ENCODE measurements at regions not wholly inside any gene's neighbourhood (a gene's known extent, or its start where the extent isn't known, plus 50 kb on each side); places are given as distances from the start of the nearest gene placed in this dataset.
"Not testable (repeated sequence)": the region's sequence is repeated elsewhere in the genome, so short reads cannot be mapped to it uniquely, and the experiment has no call there.

DNA sequence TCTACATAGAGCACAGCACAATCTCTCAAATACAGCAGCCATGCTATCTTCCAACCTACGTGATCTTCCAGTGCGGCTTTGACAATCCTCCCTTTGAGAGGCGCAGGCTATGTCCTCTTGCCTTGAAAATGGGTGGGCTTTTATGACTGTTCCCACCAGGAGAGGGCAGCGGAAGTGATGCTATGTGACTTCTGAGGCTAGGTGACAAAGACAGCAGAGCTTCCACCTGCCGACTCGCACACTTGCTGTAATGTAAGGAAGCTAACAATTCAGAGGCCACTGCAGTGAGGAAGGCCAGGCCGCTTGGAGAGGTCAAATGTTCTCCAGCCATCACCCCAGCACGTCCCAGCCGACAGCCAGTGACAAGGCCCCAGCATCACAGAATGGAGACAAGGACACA lies 65.8 kb downstream of the MRPL57 start:
- H3K27me3 Mint-ChIP-seq (ENCODE audit: insufficient read depth, unreplicated experiment) = no peaks in the 10 kb centered on the region
- CTCF ChIA-PET = no interaction called here
- intact Hi-C loops (cut with micrococcal nuclease) = no loop called here
- H3K27ac Mint-ChIP-seq (ENCODE audit: low read depth, unreplicated experiment) = no peak overlapping the region
- no peaks in the 10 kb centered on the region for H3K36me3 Mint-ChIP-seq (ENCODE audit: insufficient read depth, unreplicated experiment)
- POLR2A ChIA-PET = no interaction called here
- no peaks in the 10 kb centered on the region for H3K9me3 Mint-ChIP-seq (ENCODE audit: unreplicated experiment)
- H3K4me1 Mint-ChIP-seq (ENCODE audit: insufficient read depth, unreplicated experiment) = no peaks in the 10 kb centered on the region
- no peak for DNase-seq (ENCODE audit: unreplicated experiment)
- BruUV-seq (replicated peaks) = no TSS peak
- H3K4me3 Mint-ChIP-seq (ENCODE audit: unreplicated experiment) = no peak overlapping the region
- TF ChIP-seq, protein P1, sequence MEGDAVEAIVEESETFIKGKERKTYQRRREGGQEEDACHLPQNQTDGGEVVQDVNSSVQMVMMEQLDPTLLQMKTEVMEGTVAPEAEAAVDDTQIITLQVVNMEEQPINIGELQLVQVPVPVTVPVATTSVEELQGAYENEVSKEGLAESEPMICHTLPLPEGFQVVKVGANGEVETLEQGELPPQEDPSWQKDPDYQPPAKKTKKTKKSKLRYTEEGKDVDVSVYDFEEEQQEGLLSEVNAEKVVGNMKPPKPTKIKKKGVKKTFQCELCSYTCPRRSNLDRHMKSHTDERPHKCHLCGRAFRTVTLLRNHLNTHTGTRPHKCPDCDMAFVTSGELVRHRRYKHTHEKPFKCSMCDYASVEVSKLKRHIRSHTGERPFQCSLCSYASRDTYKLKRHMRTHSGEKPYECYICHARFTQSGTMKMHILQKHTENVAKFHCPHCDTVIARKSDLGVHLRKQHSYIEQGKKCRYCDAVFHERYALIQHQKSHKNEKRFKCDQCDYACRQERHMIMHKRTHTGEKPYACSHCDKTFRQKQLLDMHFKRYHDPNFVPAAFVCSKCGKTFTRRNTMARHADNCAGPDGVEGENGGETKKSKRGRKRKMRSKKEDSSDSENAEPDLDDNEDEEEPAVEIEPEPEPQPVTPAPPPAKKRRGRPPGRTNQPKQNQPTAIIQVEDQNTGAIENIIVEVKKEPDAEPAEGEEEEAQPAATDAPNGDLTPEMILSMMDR (IDR thresholded peaks at IDR 0.05; ENCODE audit: unreplicated experiment) = no peak

DNA sequence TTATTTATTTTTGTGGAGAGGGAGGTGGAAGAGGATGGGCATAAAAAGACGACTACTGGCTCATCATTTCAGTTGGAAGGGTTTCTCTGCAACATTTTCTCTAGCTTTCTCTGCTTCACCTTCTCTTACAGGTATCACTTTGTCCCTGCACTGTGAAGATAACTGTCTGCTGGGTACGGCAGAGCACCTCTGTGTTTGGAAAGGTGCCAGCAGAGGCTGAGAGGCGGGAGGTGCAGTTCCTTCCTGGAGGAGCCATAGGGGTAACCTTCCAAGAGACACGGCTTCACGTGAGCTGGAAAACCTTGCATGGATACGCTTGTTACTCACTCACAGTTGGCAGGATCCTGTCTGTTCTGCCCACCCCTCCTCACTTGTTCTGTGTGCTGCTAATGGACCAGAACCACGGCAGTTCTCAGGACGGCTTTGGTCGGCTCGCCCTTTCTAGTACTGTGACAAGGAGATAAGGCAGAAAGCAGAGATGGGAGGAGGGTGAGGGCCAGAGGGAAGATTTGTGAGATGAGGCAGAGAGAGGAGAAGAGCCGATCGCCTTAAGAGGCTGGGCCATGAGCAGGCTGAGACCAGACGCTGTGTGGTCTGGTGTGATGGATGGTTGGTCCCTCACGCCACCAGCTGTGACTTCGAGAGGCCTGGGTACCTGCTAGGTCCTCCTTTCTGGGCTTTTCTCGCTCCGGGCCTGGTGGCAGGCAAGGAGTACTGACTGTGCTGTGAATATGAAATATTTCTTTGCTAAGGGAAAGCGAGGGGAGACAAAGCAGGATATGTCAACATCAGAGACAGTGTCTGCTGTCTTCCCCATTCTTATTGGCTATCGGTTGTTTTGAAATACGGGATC lies 66.8 kb downstream of the MRPL57 start:
- CTCF ChIA-PET = interaction anchor here (1.2 kb wide), 1 partner anchor 236 kb away, joined by 5 read pairs; no protein-coding TSS in a partner anchor

DNA sequence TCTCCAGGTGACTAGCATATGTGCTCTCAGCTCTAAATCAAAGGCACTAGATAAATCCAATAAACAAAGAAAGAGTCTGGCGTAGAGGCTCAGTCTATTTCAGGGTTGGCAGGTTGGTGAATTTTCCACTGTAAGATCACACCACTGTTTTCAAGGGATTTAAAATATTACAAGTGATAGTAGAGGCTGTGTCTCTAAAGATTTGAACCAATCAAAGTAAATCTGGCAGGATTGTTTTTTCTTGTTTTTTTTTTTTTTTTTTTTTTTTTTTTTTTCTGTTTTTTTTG lies 67.4 kb downstream of the MRPL57 start:
- CTCF ChIA-PET; POLR2A ChIA-PET; DNase-seq (ENCODE audit: unreplicated experiment); H3K9me3 Mint-ChIP-seq (ENCODE audit: unreplicated experiment); H3K27ac Mint-ChIP-seq (ENCODE audit: low read depth, unreplicated experiment); BruUV-seq (replicated peaks); H3K27me3 Mint-ChIP-seq (ENCODE audit: insufficient read depth, unreplicated experiment); H3K4me1 Mint-ChIP-seq (ENCODE audit: insufficient read depth, unreplicated experiment); H3K4me3 Mint-ChIP-seq (ENCODE audit: unreplicated experiment); intact Hi-C loops (cut with micrococcal nuclease); H3K36me3 Mint-ChIP-seq (ENCODE audit: insufficient read depth, unreplicated experiment): not testable (repeated sequence)

More for the DNA sequence above, 66.8 kb downstream of the MRPL57 start:
- Mint-ChIP-seq H3K27me3 (ENCODE audit: insufficient read depth, unreplicated experiment) (no peaks in the 10 kb centered on the region), H3K36me3 (ENCODE audit: insufficient read depth, unreplicated experiment) (no peaks in the 10 kb centered on the region), H3K4me3 (ENCODE audit: unreplicated experiment) (no peak overlapping the region), H3K4me1 (ENCODE audit: insufficient read depth, unreplicated experiment) (no peaks in the 10 kb centered on the region), H3K27ac (ENCODE audit: low read depth, unreplicated experiment) (no peak overlapping the region), H3K9me3 (ENCODE audit: unreplicated experiment) (no peaks in the 10 kb centered on the region)
- DNase-seq (ENCODE audit: unreplicated experiment) = no peak
- POLR2A ChIA-PET = no interaction called here
- TF ChIP-seq, protein P1 (IDR thresholded peaks at IDR 0.05; ENCODE audit: unreplicated experiment) = no peak
- intact Hi-C loops (cut with micrococcal nuclease) = no loop called here
- BruUV-seq (replicated peaks) = no TSS peak

DNA sequence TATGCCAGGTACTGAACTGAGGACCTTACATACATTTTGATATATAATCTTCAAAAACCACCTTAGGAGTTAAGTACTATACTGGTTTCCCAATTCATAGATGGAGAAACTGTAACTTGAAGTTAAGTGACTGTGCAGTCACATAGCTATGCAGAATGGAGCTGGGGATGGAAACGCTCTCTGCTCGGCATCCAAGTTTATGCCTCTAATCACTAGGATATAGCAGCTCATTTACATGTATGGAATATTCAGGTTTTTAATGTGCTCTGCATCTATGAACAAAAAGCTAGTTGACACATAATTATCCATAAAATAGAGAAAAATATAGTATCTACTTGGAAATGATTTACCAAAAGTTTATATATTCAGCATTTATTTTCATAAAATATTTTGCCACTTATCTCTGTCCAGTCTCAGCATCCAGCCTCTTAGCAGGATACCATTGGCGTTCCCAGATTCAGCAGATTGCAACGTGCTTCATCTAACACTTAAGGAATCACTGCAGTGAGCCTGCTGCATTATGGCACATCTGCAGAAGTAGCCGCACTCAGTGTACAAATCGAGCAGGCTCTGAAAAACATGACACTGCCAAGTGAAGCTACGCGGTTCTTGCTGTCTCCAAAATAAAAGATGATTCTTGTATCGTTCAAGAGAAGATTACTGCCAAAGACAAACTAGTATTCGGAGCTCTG lies 70.4 kb downstream of the MRPL57 start:
- BruUV-seq (replicated peaks) = no TSS peak
- Mint-ChIP-seq H3K9me3 (ENCODE audit: unreplicated experiment) (no peaks in the 10 kb centered on the region), H3K4me1 (ENCODE audit: insufficient read depth, unreplicated experiment) (no peaks in the 10 kb centered on the region), H3K27me3 (ENCODE audit: insufficient read depth, unreplicated experiment) (no peaks in the 10 kb centered on the region), H3K4me3 (ENCODE audit: unreplicated experiment) (no peak overlapping the region), H3K27ac (ENCODE audit: low read depth, unreplicated experiment) (no peak overlapping the region), H3K36me3 (ENCODE audit: insufficient read depth, unreplicated experiment) (no peaks in the 10 kb centered on the region)
- POLR2A ChIA-PET = interaction anchor here (0.7 kb wide), 1 partner anchor 68 kb away, joined by 4 read pairs; no protein-coding TSS in a partner anchor
- no peak for DNase-seq (ENCODE audit: unreplicated experiment)
- intact Hi-C loops (cut with micrococcal nuclease) = no loop called here
- TF ChIP-seq, protein P1 (IDR thresholded peaks at IDR 0.05; ENCODE audit: unreplicated experiment) = no peak
- CTCF ChIA-PET = interaction anchor here (0.6 to 1.2 kb wide), 4 partner anchors 14 to 215 kb away, joined by 3 to 4 read pairs (median 3); no protein-coding TSS in a partner anchor

All from MCF 10A (cell line).